DOHH2 (cell line): ENCODE measurements at regions not wholly inside any gene's neighbourhood (a gene's known extent, or its start where the extent isn't known, plus 50 kb on each side); places are given as distances from the start of the nearest gene placed in this dataset.

Source experiments
- H3F3A ChIP-seq: fragments of 200-600 bp; sonication (generic), shearing (Covaris generic); 2 replicates; pipeline ENCODE4 v1.6.0; 2016; ENCODE audit warnings: antibody characterized with exemption, mild to moderate bottlenecking; ENCODE audit not compliant: control insufficient read depth, insufficient read depth
- H3K27ac ChIP-seq: fragments of 200-600 bp; sonication (generic); 2 replicates; pipeline ENCODE4 v1.5.1; 2014; ENCODE audit warnings: low read depth, mild to moderate bottlenecking, low read length, moderate library complexity
- H3K27me3 ChIP-seq: fragments of 200-600 bp; sonication (generic); 2 replicates; pipeline ENCODE4 v1.6.1; 2014; ENCODE audit warnings: mild to moderate bottlenecking, low read length, mixed read lengths; ENCODE audit not compliant: control insufficient read depth
- H3K36me3 ChIP-seq: fragments of 200-600 bp; sonication (generic); 2 replicates; pipeline ENCODE4 v1.6.1; 2014; ENCODE audit warnings: mild to moderate bottlenecking, low read length, moderate library complexity, mixed read lengths; ENCODE audit not compliant: control insufficient read depth
- H3K4me1 ChIP-seq: fragments of 200-600 bp; sonication (generic); 2 replicates; pipeline ENCODE4 v1.6.1; 2014; ENCODE audit warnings: mild to moderate bottlenecking, low read length, mixed read lengths; ENCODE audit not compliant: control insufficient read depth
- H3K4me2 ChIP-seq: fragments of 200-600 bp; sonication (generic); 2 replicates; pipeline ENCODE4 v1.6.0; 2014; ENCODE audit warnings: mild to moderate bottlenecking, low read length, moderate library complexity
- H3K4me3 ChIP-seq: fragments of 200-600 bp; sonication (generic); 2 replicates; pipeline ENCODE4 v1.5.1; 2014; ENCODE audit warnings: mild to moderate bottlenecking, low read length, mixed read lengths
- H3K79me2 ChIP-seq: fragments of 200-600 bp; sonication (generic); 2 replicates; pipeline ENCODE4 v1.6.1; 2014; ENCODE audit warnings: mild to moderate bottlenecking, low read length, mixed read lengths; ENCODE audit not compliant: control insufficient read depth
- H3K9me2 ChIP-seq: fragments of 200-600 bp; sonication (generic); replicated peaks from 2 replicates; pipeline ENCODE4 v1.6.1; 2014; ENCODE audit warnings: mild to moderate bottlenecking, low read length, mixed read lengths; ENCODE audit not compliant: control insufficient read depth
- H3K9me3 ChIP-seq: fragments of 200-600 bp; sonication (generic); 2 replicates; pipeline ENCODE4 v1.6.1; 2014; ENCODE audit warnings: antibody characterized with exemption, low read length, mixed read lengths; ENCODE audit not compliant: control insufficient read depth, insufficient read depth
- H4K20me1 ChIP-seq: fragments of 200-600 bp; sonication (generic); 2 replicates; pipeline ENCODE4 v1.6.0; 2014; ENCODE audit warnings: low read depth, mild to moderate bottlenecking, antibody characterized with exemption, low read length, moderate library complexity; ENCODE audit not compliant: control insufficient read depth, insufficient read depth
- EZH2phosphoT487 ChIP-seq: fragments of 200-600 bp; sonication (generic); IDR thresholded peaks from 2 replicates; pipeline ENCODE4 v1.6.1; 2017; ENCODE audit warnings: borderline replicate concordance, mild to moderate bottlenecking, antibody characterized with exemption, low read length, moderate library complexity, mixed read lengths
- TF ChIP-seq, protein P1 (sequence below): fragments of 200-600 bp; sonication (generic); IDR thresholded peaks from one replicate; pipeline ENCODE4 v1.5.1; 2014; ENCODE audit warnings: antibody characterized with exemption, mild to moderate bottlenecking, low read depth, low read length; ENCODE audit not compliant: poor library complexity, severe bottlenecking

DNA sequence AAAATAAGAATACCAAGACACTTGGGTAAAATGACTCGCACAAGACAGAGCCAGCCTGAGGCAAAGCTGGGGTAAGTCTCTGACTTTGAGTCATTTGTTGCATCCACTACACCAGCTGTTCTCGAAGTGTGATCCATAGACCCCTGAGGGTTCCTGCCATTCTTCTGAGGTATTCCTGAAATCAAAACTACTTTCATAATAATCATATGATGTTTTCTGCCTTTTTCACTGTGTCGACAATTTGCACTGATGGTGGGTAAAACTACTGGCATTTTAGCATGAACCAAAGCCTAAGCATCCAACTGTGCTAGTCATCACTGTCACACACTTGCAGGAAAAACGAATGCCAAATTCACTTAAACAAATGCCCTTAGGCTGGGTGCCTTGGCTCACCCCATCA is 135.5 kb upstream of the FUT8 start:
- H3K4me2 ChIP-seq, result no peak overlapping the region
- no peak overlapping the region for H3K27ac ChIP-seq
- no peaks in the 10 kb centered on the region for H3K27me3 ChIP-seq
- no peaks in the 10 kb centered on the region for H3K36me3 ChIP-seq
- no peak for TF ChIP-seq EZH2phosphoT487
- TF ChIP-seq, protein P1, sequence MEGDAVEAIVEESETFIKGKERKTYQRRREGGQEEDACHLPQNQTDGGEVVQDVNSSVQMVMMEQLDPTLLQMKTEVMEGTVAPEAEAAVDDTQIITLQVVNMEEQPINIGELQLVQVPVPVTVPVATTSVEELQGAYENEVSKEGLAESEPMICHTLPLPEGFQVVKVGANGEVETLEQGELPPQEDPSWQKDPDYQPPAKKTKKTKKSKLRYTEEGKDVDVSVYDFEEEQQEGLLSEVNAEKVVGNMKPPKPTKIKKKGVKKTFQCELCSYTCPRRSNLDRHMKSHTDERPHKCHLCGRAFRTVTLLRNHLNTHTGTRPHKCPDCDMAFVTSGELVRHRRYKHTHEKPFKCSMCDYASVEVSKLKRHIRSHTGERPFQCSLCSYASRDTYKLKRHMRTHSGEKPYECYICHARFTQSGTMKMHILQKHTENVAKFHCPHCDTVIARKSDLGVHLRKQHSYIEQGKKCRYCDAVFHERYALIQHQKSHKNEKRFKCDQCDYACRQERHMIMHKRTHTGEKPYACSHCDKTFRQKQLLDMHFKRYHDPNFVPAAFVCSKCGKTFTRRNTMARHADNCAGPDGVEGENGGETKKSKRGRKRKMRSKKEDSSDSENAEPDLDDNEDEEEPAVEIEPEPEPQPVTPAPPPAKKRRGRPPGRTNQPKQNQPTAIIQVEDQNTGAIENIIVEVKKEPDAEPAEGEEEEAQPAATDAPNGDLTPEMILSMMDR, result no peak
- no peak overlapping the region for H3K4me3 ChIP-seq
- no peaks in the 10 kb centered on the region for H3K79me2 ChIP-seq
- H4K20me1 ChIP-seq, result no peaks in the 10 kb centered on the region
- no peaks in the 10 kb centered on the region for H3F3A ChIP-seq
- H3K9me2 ChIP-seq, result no peaks in the 10 kb centered on the region
- no peaks in the 10 kb centered on the region for H3K9me3 ChIP-seq
- peaks cover 4% of the 10 kb centered on the region for H3K4me1 ChIP-seq

DNA sequence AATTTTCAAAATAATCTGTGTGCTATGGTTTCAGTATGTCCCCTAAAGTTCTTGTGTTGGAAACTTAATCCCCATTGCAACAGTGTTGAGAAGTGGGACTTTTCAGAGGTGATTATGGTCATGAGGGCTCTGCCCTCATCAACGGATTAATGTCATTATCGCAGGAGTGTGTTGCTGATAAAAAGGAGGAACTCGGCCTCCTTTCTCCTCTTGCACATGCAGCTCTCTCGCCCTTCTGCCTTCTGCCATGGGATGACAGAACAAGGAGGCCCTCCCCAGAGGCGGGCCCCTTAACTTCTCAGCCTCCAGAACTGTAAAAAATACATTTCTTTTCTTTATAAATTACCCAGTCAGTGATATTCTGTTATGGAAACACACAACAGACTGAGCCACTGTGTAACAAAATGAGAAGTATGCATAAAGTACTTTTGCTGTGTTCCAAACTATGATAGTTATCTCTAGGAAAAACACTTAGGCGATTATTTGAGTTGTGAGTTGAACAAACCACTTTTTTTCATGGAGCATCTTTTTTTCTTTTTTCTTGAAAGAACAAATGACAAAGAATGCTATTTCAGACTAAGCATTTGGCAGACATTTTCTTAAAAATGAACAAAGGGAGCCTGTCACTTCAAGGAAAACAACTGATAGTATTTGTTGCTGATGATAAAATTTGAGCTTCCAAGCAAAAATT is 134.8 kb upstream of the FUT8 start:
- peaks cover 11% of the 10 kb centered on the region for H3K4me1 ChIP-seq
- H3K36me3 ChIP-seq, result no peaks in the 10 kb centered on the region
- H3K4me3 ChIP-seq, result no peak overlapping the region
- no peaks in the 10 kb centered on the region for H3K9me2 ChIP-seq
- no peaks in the 10 kb centered on the region for H3F3A ChIP-seq
- H3K4me2 ChIP-seq, result no peak overlapping the region
- no peaks in the 10 kb centered on the region for H4K20me1 ChIP-seq
- no peak overlapping the region for H3K27ac ChIP-seq
- no peak for TF ChIP-seq EZH2phosphoT487
- TF ChIP-seq, protein P1, result no peak
- no peaks in the 10 kb centered on the region for H3K27me3 ChIP-seq
- no peaks in the 10 kb centered on the region for H3K79me2 ChIP-seq
- no peaks in the 10 kb centered on the region for H3K9me3 ChIP-seq

GRCh38 chr14:65278589-65278988 is 133.9 kb upstream of the FUT8 start:
- no peaks in the 10 kb centered on the region for H3K9me3 ChIP-seq

More at GRCh38 chr14:65278589-65278988, 133.9 kb upstream of the FUT8 start:
- H3K27ac ChIP-seq, result no peak overlapping the region
- peaks cover 20% of the 10 kb centered on the region for H3K4me1 ChIP-seq
- no peak overlapping the region for H3K4me3 ChIP-seq
- H3K27me3 ChIP-seq, result no peaks in the 10 kb centered on the region
- no peaks in the 10 kb centered on the region for H3F3A ChIP-seq
- H3K79me2 ChIP-seq, result no peaks in the 10 kb centered on the region
- H3K4me2 ChIP-seq, result no peak overlapping the region
- H3K36me3 ChIP-seq, result no peaks in the 10 kb centered on the region
- TF ChIP-seq, protein P1, result no peak
- no peaks in the 10 kb centered on the region for H3K9me2 ChIP-seq
- H4K20me1 ChIP-seq, result no peaks in the 10 kb centered on the region
